Endothelial cell of umbilical vein (primary cell): ENCODE measurements at regions not wholly inside any gene's neighbourhood (a gene's known extent, or its start where the extent isn't known, plus 50 kb on each side); places are given as distances from the start of the nearest gene placed in this dataset.

ENCODE experiments used
- BruUV-seq: library from RNA; stranded (reverse); fragments of 400-500 nt; replicated peaks from 2 replicates; lab custom pipeline; 2021; lab: Mats Ljungman, UMichigan
- CTCF ChIA-PET: fragments of 300-600, 350-600 bp; sonication (Branson Sonifier 250); formaldehyde crosslinking; loops from one replicate; lab custom pipeline; 2021; ENCODE audit warnings: antibody characterized with exemption, inconsistent platforms; lab: Charles Lee
- POLR2A ChIA-PET: fragments of 300-600, 350-600 bp; sonication (Branson Sonifier 250); formaldehyde crosslinking; loops from one replicate; lab custom pipeline; 2021; ENCODE audit warnings: antibody characterized with exemption, inconsistent platforms; lab: Charles Lee
- DNase-seq: peaks from one replicate; pipeline ENCODE4 v3.0.0-alpha.2; 2011; ENCODE audit warnings: low read depth, low spot score
- FAIRE-seq: peaks from 2 replicates; lab custom pipeline; 2011; peaks lifted over from hg19 to GRCh38; lab: Jason Lieb, UNC
- H2AFZ ChIP-seq: 2 replicates; pipeline ENCODE4 v1.6.0; 2012; ENCODE audit warnings: low read depth, low read length, control low read depth, inconsistent platforms
- H3K27ac ChIP-seq: 2 replicates; pipeline ENCODE4 v1.5.1; 2011; ENCODE audit warnings: low read depth, mild to moderate bottlenecking, control low read depth, low read length, moderate library complexity; ENCODE audit not compliant: insufficient read depth
- H3K27me3 ChIP-seq, 2 experiments: 2 replicates each; pipeline versions ENCODE4 v1.6.0 to v1.6.1; 2011; ENCODE audit warnings: low read length in 2 of 2, mixed read lengths in 1 of 2; ENCODE audit not compliant: control insufficient read depth in 2 of 2, insufficient read depth in 2 of 2
- H3K36me3 ChIP-seq, 2 experiments: 2 replicates in 1 of 2; 3 replicates in 1 of 2; pipeline ENCODE4 v1.5.1; 2011; ENCODE audit warnings: low read length in 2 of 2, mild to moderate bottlenecking in 1 of 2, moderate library complexity in 1 of 2; ENCODE audit not compliant: control insufficient read depth in 2 of 2, insufficient read depth in 2 of 2; ENCODE audit errors: extremely low read depth in 1 of 2
- H3K4me1 ChIP-seq: 3 replicates; pipeline ENCODE4 v1.5.1; 2011; ENCODE audit warnings: mild to moderate bottlenecking, low read length; ENCODE audit not compliant: control insufficient read depth, insufficient read depth; ENCODE audit errors: extremely low read depth
- H3K4me2 ChIP-seq: 2 replicates; pipeline ENCODE4 v1.6.1; 2011; ENCODE audit warnings: low read length, control low read depth, mixed read lengths; ENCODE audit not compliant: insufficient read depth
- H3K4me3 ChIP-seq, 3 experiments: fragments of 200-600 bp in 1 of 3; sonication (generic), shearing (Covaris generic) in 1 of 3; replicated peaks in 1 of 3; 2 replicates each; pipeline ENCODE4 v1.5.1; 2011 to 2016; ENCODE audit warnings: control low read depth in 3 of 3, low read length in 3 of 3, mild to moderate bottlenecking in 2 of 3, inconsistent platforms in 1 of 3, low read depth in 1 of 3, moderate library complexity in 1 of 3; ENCODE audit not compliant: insufficient read depth in 1 of 3
- H3K79me2 ChIP-seq: 2 replicates; pipeline ENCODE4 v1.6.0; 2012; ENCODE audit warnings: low read length, inconsistent platforms; ENCODE audit not compliant: control insufficient read depth, insufficient read depth
- H3K9ac ChIP-seq: replicated peaks from 2 replicates; pipeline ENCODE3; 2011; ENCODE audit warnings: low read length, control low read depth; ENCODE audit not compliant: insufficient read depth; ENCODE audit errors: extremely low read depth
- H3K9me1 ChIP-seq: replicated peaks from 3 replicates; pipeline ENCODE4 v1.6.0; 2011; ENCODE audit warnings: mild to moderate bottlenecking, low read length; ENCODE audit not compliant: control insufficient read depth, insufficient read depth; ENCODE audit errors: extremely low read depth
- H3K9me3 ChIP-seq: replicated peaks from 2 replicates; pipeline ENCODE4 v1.5.1; 2012; ENCODE audit warnings: low read length, inconsistent platforms; ENCODE audit not compliant: control insufficient read depth, insufficient read depth
- H4K20me1 ChIP-seq: replicated peaks from 2 replicates; pipeline ENCODE3; 2011; ENCODE audit warnings: mild to moderate bottlenecking, low read length; ENCODE audit not compliant: control insufficient read depth, insufficient read depth; ENCODE audit errors: extremely low read depth
- CTCF ChIP-seq, 2 donors: IDR thresholded peaks; 1 replicate in 1 of 2; 2 replicates in 1 of 2; pipeline ENCODE4 v1.5.1; 2011; ENCODE audit warnings: low read length in 2 of 2, mild to moderate bottlenecking in 2 of 2, moderate library complexity in 2 of 2, control low read depth in 1 of 2, inconsistent platforms in 1 of 2, low read depth in 1 of 2; ENCODE audit not compliant: insufficient read depth in 1 of 2; ENCODE audit errors: extremely low read depth in 1 of 2
- EZH2 ChIP-seq: IDR thresholded peaks from 2 replicates; pipeline ENCODE4 v1.6.1; 2012; ENCODE audit warnings: borderline replicate concordance, low read depth, mild to moderate bottlenecking, moderate library complexity, low read length, inconsistent platforms; ENCODE audit not compliant: severe bottlenecking
- FOS ChIP-seq: IDR thresholded peaks from 2 replicates; pipeline ENCODE4 v1.6.1; 2011; ENCODE audit warnings: mild to moderate bottlenecking, low read length, moderate library complexity, borderline replicate concordance; ENCODE audit not compliant: insufficient read depth
- GATA2 ChIP-seq: IDR thresholded peaks from 2 replicates; pipeline ENCODE4 v1.7.0; 2011; ENCODE audit warnings: low read depth, mild to moderate bottlenecking, moderate library complexity, mixed read lengths, low read length; ENCODE audit not compliant: insufficient read length, insufficient read depth
- JUN ChIP-seq: IDR thresholded peaks from 2 replicates; pipeline ENCODE4 v1.6.1; 2011; ENCODE audit warnings: borderline replicate concordance, low read depth; ENCODE audit not compliant: insufficient read length, insufficient read depth
- MAX ChIP-seq: IDR thresholded peaks from 2 replicates; pipeline ENCODE4 v1.6.1; 2011; ENCODE audit not compliant: insufficient read depth, insufficient read length
- MYC ChIP-seq: IDR thresholded peaks from one replicate; pipeline ENCODE4 v1.6.1; 2011; ENCODE audit warnings: mild to moderate bottlenecking, low read depth, low read length
- POLR2A ChIP-seq: IDR thresholded peaks from 2 replicates; pipeline ENCODE4 v1.6.1; 2012; ENCODE audit warnings: low read depth, mild to moderate bottlenecking, control low read depth, low read length
- POLR2AphosphoS5 ChIP-seq: IDR thresholded peaks from 2 replicates; pipeline ENCODE4 v1.6.1; 2012; ENCODE audit warnings: low read depth, mild to moderate bottlenecking, control low read depth, low read length, moderate library complexity; ENCODE audit not compliant: insufficient read depth
- dilution Hi-C: fragments of 300-500 bp; cut with MboI; formaldehyde crosslinking; loops from one replicate; pipeline ENCODE4 v1.15.0; 2019; ENCODE audit warnings: low sequenced_read_pairs; ENCODE audit not compliant: extremely low pct_ligation_motif_present
- intact Hi-C: fragments of 100-400 bp; cut with micrococcal nuclease; formaldehyde crosslinking; loops from one replicate; pipeline ENCODE4 v1.10.0; 2022

GRCh38 chr9:86624630-86625029 lies 270.4 kb upstream of the TUT7 start:
- ChIA-PET POLR2A (no interaction called here), CTCF (no interaction called here)
- Histone ChIP-seq H3K9me1 (no peaks in the 10 kb centered on the region), H3K9ac (no peak overlapping the region), H3K79me2 (no peaks in the 10 kb centered on the region), H3K4me2 (no peak overlapping the region), H4K20me1 (no peaks in the 10 kb centered on the region), H3K9me3 (no peaks in the 10 kb centered on the region), H3K4me3 (no peak overlapping the region), H3K4me1 (no peaks in the 10 kb centered on the region), H3K27ac (no peak overlapping the region), H3K36me3 (no peaks in the 10 kb centered on the region), H2AFZ (no peak overlapping the region), H3K27me3 (no peaks in the 10 kb centered on the region)
- FAIRE-seq (no peak), DNase-seq (no peak)
- dilution Hi-C loops (no loop called here), intact Hi-C loops (no loop called here)
- no TSS peak for BruUV-seq
- TF ChIP-seq JUN (no peak), CTCF (IDR thresholded peaks at IDR 0.05; ENCODE audit: extremely low read depth in 1 of 2, insufficient read depth in 1 of 2, low read depth in 1 of 2, low read length in 2 of 2) (no peak), EZH2 (no peak), FOS (no peak), GATA2 (no peak), POLR2AphosphoS5 (no peak), POLR2A (no peak), MAX (no peak), MYC (no peak)
